GM19395 (cell line): ENCODE measurements at regions not wholly inside any gene's neighbourhood (a gene's known extent, or its start where the extent isn't known, plus 50 kb on each side); places are given as distances from the start of the nearest gene placed in this dataset.
"Not testable (repeated sequence)": the region's sequence is repeated elsewhere in the genome, so short reads cannot be mapped to it uniquely, and the experiment has no call there.

ENCODE experiments used
- ATAC-seq: cut with Tn5 transposase; IDR thresholded peaks from one replicate; pipeline ENCODE4 v1.9.1; 2021; ENCODE audit warnings: mild to moderate bottlenecking, moderate library complexity; ENCODE audit not compliant: unreplicated experiment

DNA sequence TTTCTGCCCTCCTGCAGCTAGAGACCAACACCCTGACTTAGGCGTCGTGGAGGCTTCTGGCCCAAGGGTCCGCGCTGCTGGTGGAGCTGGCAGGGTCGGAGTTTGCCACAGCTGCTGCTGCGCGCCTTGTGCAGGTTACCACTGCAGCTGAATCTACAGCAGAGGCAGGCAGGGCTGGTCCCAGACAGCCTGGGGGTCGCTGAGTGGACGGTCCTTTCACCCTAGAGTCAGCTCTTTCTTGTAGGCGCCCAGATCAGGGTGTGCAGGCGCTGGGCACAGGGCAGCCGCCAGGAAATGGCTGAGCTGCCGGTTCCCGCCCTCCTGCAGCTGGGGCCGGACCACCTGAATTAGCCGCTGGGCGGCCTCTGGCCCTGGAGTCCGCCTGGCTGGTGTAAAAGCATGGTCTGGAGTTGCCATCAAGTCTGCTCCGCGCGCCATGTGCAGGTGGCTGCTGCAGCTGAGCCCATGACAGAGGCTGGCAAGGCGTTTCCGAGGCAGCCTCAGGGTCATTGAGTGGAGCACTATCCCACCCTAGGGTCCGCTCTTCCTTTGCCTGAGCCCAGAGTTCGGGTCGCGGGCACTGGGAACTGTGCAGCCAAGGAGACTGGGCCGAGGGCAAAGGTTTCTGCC lies 144.3 kb downstream of the CCDC74A start:
- ATAC-seq, result not testable (repeated sequence)

DNA sequence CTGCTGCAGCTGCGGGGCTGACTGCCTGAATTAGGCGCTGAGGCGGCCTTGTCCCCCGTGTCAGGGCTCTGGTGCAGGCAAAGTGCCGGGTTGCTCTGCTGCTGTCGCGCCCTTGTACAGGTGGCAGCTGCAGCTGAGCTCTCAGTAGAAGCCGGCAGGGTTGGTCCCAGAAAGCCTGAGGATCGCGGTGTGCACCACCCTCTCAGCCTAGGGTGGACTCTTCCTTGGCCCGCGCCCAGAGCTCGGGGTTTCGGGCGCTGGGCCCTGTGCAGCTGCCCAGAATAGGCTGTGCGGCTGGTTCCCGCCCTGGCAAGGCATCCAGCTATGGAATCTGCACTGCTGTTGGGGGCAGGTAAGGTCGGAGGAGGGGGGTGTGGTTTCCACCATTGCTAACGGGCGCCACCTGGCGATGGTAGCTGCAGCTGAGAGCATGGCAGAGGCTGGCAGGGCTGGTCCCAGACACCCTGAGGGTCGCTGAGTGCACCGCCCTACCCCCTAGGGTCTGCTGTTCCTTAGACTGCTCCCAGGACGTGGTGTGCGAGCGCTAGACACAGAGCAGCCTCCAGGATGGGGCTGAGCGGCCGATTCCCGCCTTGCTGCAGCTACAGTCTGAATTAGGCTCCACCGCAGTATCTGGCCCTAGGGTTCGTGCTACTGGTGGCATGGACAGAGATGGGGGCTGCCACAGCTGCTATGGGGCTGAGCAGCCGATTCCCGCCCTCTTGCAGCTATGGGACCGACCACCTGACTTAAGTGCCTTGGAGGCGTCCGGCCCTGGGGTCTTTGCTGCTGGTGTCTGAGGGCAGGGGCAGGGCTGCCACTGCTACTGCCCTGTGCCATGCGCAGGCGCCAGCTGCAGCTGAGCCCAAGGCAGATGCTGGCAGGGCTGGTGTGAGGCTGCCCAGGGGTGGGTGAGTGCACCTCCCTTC lies 145.0 kb downstream of the CCDC74A start:
- peak; percentile 93 for ATAC-seq

DNA sequence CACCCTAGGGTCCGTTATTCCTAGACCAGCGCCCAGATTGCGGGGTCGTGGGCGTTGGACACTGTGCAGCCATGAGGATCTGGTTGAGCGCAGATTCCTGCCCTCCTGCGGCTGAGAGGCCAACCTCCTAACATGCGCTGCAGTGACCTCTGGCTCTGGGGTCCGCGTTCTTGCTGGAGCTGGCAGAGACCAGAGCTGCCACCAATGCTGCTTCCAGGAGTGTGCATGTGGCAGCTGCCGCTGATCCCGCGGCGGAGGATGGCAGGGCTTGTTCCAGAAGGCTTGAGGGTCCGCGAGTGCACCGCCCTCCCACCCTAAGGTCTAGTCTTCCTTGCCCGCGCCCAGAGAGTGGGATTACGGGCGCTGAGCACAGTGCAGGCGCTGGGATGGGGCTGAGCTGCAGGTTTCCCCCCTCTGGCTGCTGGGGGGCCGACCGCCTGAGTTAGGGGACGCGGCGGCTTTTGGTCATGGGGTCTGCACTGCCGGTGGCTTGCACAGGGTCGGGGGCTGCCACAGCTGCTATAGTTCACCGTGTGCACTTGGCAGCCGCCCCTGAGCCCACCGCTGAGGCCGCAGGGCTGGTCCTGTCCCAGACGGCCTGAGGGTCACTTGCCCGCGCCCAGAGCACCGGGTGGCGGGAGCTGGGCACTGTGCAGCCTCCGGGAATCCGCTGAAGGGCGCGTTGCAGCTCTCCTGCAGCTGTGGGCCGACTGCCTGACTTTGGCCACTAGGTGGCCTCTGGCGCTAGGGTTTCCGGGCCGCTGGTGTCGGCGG lies 145.9 kb downstream of the CCDC74A start:
- ATAC-seq, result peak; percentile 89

DNA sequence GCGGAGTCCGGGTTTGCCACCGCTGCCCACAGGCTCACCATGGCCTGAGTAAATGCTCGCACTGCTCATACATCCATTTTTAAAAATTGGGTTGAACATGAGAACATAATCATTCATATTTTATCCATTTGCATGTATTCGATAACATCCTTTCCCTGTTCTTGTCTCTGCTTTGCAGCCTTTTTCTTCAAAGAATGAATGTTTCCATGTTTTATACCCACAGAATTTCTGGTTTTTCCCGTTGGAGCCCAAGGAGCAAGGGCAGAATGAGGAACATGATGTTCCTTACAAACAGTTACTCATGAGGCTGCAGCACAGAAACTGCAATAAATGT lies 146.5 kb downstream of the CCDC74A start:
- no peak for ATAC-seq

GRCh38 chr2:131681611-131682121 lies 154.0 kb downstream of the CCDC74A start:
- ATAC-seq, result peak; percentile 5

- peak; percentile 100 for ATAC-seq
Observed at GRCh38 chr2:131682122-131682944, 154.6 kb downstream of the CCDC74A start.

DNA sequence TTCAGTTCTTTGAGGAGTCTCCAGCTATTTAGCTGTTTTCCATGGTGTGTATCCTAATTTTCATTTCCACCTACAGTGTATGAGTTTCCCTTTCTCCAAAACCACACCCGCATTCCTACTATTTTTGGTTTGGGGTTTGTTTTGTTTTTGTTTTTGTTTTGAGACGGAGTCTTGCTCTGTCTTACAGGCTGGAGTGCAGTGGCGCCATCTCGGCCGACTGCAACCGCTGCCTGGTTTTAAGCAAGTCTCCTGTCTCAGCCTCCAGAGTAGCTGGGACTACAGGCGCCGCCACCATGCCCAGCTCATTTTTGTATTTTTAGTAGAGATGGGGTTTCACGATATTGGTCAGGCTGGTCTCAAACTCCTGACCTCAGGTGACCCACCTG lies 155.2 kb downstream of the CCDC74A start:
- peak; percentile 49 for ATAC-seq

GRCh38 chr2:131684631-131685316 lies 157.1 kb downstream of the CCDC74A start:
- not testable (repeated sequence) for ATAC-seq

- not testable (repeated sequence) for ATAC-seq
Observed at GRCh38 chr2:131686164-131686893, 158.6 kb downstream of the CCDC74A start.

- ATAC-seq, result not testable (repeated sequence)
Observed at GRCh38 chr2:131686894-131687238, 159.2 kb downstream of the CCDC74A start.

DNA sequence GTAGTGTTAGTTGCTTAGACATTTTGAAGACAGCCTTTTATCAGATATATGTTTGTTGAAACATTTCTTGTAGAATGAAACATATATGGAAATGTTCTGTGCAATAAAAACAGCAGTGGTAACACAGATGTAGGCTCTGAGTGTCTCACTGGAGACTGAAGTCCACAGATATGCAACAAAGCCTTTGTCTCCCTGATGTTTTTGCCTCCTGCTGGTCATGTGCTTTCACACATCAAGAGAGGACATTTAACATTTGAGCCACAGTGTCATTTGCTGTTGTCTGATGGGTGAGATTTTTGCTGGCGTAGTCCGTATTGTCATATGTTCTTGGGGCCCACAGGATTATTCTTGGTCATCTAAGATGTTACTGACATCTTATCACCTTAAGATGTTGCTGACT lies 161.4 kb downstream of the CCDC74A start:
- not testable (repeated sequence) for ATAC-seq

DNA sequence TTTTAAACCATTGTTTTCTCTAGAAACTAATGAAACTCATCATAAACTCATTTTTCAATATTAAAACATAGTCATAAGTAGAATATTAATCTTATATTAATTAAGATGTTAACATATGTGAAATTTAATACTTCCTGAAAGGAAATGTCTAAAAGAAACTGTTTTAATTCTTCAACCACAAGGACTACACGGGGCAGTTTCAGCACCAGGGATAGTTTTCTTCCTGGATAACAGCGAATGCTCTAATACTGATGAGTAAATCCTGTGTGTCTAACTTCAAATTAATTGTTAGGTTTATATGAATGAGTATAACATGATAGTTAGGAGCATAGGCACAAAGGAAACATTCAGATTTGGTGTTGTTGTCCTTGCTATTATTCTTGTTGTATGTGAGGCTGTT lies 183.6 kb downstream of the CCDC74A start:
- ATAC-seq, result not testable (repeated sequence)

- ATAC-seq, result not testable (repeated sequence)
Observed at GRCh38 chr2:131717907-131718306, 190.2 kb downstream of the CCDC74A start.

GRCh38 chr2:131721163-131721562 lies 193.5 kb downstream of the CCDC74A start:
- not testable (repeated sequence) for ATAC-seq

GRCh38 chr2:131722256-131722655 lies 194.6 kb downstream of the CCDC74A start:
- ATAC-seq, result not testable (repeated sequence)

DNA sequence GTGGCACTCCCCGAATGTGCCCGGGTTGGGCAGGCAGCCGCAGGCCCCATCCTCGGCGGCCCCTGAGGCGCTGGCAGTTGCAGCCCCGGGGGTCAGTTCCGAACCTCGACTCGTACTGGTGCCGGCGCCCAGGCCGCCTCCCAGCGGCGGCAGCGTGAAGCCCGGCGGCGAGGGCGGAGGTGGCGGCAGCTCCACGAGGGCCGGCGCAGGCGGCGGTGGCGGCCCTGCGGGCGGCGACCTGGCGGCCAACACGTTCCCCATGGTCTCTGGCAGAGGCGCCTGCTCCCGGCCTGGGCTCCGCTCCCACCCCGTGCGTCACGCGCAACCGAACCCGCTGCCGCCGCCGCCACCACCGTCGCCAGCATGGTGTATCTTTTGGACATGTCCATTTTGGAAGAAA lies 196.3 kb downstream of the CCDC74A start:
- ATAC-seq, result no peak

DNA sequence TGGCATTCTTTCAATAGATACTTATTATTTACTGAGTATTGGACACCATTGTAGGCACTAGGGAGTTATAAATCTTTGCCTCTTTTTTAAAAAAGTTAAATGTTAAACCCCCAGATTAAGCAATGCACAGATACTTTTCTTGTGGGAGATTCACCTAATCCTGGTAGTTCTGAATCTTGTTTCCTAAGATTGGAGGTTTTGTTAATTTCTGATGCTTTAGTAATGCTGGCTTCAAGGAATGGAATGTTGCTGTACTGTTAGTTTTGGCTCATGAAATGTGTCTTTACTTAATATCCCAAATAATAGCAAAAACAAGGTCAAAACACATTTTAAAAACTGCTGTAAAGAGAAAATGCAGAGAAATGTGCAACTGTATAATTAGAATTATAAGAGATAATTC lies 200.8 kb downstream of the CCDC74A start:
- ATAC-seq, result not testable (repeated sequence)

GRCh38 chr2:131733530-131733929 lies 205.8 kb downstream of the CCDC74A start:
- ATAC-seq, result not testable (repeated sequence)

GRCh38 chr2:131736406-131736805 lies 208.7 kb downstream of the CCDC74A start:
- peak; percentile 99 for ATAC-seq
